Stimulated activated naive CD8-positive, alpha-beta T cell treated with anti-CD3 and anti-CD28 coated beads, Interleukin-15, Interleukin-2, amounts not matched to agents 100 U/mL and 50 U/mL, for 24 hours (primary cell): ENCODE measurements at regions not wholly inside any gene's neighbourhood (a gene's known extent, or its start where the extent isn't known, plus 50 kb on each side); places are given as distances from the start of the nearest gene placed in this dataset.
"Not testable (repeated sequence)": the region's sequence is repeated elsewhere in the genome, so short reads cannot be mapped to it uniquely, and the experiment has no call there.

ENCODE experiments used
- ATAC-seq: fragments of 150-1000 bp; cut with Tn5 transposase; one replicate; pipeline ENCODE4 v1.10.0; 2021
- DNase-seq: peaks from one replicate; pipeline ENCODE4 v3.0.0; 2021

DNA sequence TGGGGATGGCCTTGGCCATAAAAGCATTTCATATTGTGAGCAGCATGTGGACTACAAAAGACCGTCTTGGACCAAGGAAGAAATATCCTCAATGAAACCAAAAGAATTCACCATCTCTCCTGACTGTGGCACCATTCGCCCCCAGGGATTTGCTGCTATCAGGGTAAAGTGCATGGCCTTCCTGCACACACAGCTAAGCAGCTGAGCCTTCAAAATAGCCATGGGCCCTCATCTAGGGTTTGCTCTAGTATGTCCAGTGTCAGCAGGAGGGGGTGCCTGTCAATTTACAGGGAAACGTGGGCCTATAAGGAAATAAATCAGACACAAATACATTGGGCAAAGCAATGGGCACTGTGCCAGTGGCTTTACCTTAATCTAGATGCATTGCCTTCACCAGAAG is 296.6 kb upstream of the NBPF12 start:
- not testable (repeated sequence) for ATAC-seq, DNase-seq

DNA sequence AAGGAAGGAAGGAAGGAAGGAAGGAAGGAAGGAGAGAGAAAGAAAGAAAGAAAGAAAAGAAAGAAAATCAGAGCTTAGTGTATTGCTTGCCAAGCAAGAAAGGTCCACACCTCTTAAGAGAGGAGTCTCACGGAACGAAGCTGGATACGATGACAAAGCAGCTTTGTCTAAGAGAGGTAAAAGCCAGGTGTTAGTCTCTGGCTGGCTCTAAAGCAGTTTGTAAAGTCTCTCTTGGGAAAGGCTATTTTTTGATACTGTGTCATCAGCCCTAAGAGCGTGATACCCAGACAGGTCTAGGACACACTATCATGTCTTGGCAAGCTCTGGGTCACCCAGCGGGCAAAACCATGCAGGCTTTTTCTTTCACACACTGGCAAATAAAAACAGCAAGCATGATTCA is 297.5 kb upstream of the NBPF12 start:
- not testable (repeated sequence) for DNase-seq, ATAC-seq

DNA sequence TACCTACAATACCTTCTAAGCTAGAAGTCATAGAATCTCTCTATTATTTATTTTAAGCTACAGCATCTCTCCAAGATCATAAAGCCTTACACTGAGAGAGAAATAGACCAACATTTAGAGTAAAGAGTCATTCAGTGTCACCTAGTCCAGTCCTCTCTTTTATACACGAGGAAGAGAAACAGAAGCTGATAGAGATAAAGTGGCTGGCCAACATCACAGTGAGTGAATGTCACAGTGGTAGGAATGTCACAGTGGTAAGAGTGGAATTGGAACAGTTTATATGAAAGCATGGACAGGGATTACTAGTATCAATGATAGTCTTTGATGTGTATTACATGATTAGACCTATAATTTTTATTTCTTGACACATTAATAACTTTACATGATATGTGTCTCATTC is 307.8 kb upstream of the NBPF12 start:
- not testable (repeated sequence) for DNase-seq, ATAC-seq

DNA sequence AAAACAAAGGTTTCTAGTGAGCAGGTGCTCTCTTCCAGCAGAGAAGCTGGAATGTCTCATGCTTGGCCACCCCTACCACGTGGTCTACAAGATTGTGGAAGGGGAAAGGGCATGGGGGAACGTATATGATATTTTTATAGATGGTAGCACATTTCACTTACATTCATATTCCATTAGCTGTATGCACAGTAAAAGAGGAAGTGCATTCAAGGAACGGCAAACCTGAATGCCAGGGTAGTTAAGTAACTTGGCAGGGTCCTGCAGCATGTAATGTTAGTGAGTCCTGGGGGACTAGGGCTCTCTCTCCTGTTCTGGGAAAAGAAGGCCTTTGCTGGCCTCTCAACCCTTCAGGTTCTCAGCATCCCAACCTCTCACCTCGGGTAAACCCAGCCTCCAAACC is 319.5 kb upstream of the NBPF12 start:
- ATAC-seq, DNase-seq: not testable (repeated sequence)

DNA sequence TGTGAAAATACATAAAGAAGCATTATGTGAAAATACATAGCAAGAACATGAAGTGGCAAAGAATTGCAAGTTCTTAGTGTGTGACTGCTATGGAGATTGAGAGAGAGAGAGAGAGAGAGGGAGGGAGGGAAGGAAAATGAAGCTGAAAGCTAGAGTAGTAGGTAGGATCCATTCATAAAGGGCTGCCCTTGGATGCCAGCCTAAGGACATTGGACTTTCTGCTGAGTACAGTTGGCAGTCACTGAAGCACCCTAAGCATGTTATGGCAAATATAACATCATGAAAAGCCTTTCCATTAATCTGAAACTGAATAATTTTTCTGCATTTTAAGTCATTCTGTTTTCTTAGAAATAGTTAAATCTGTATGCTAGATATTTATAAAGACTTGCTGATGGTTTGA is 333.4 kb upstream of the NBPF12 start:
- DNase-seq, ATAC-seq: not testable (repeated sequence)

DNA sequence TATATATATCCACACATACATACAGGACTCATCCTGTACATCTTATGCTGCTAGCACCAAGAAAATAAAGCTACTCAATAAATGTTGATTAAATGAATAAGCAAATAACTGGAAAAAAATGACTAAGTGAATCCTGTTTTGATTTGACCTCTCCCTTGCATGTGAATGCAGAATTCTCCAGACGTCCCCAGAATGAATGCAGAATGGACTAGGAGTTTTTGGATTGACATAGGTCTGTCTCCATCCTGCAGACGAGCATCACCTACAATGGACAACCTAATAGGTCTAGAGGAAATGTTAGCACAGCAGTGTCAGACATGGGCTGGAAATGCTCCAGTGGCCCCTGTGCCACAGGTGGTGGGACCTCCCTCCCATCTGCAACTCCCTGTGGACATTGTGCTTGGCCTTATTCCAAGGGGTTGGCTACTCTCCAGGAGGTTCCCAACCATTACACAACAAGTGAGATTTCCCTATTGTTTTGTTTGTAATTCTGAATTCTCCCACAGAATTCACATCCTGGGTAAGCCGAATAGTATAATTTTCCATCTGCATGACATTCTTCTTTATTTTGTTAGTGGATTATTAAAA is 337.3 kb upstream of the NBPF12 start:
- not testable (repeated sequence) for DNase-seq, ATAC-seq

DNA sequence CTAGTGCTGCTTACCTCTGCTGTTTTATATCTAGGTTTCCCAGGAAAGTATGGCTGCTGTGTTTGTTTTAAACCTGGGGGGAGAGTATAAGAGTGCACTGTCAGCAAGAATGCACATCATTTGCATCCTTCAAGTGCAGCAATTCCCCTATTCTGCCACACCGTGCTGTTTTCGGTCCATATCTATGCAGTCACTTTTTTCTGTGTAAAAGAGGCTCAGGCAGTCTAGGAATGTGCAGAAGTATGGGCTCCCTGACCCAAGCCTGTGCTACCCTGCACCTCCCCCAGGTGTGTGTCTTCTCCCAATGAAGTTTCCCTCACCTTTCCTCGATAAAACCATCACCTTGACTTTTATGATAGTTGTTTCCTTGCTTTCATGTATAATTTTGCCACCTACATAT is 338.2 kb upstream of the NBPF12 start:
- not testable (repeated sequence) for DNase-seq, ATAC-seq

DNA sequence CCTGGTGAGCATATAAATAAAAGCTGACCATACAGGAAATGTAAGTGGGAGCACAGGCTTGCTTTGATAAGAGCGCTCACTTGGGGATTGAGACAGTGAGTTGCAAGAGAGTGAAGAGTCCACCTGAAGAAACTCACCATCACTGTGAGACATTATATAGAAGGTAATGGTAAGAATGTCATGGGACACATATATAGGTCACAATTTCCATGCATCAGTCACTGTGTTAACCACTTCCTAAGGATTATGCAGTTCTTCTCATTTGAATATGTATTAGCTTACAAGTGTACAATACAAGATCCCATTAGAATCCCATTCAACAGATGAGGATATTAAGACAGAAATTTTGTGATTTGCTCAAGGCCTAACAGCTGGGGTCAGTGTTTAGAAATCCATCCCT is 352.4 kb upstream of the NOTCH2NLA start:
- not testable (repeated sequence) for DNase-seq
- peak; percentile 63 for ATAC-seq

DNA sequence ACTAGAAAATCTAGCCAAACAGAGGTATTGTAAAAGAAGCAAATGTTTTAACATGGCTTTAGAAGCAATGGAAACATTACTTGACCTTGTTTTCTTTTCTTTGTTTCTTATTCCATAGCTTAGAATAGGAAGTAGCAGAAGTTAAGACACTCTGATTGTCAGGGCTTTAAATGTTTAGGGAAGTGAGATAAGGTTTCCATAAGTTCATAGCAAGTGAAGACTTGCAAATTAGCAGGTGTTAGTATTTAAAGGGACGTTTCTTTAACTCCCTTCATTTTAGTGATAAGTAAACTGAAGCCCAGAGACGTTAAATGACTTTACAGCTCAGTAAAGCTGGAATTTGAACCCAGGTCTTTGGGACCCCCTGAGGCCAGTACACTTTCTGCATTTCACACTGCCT is 338.7 kb upstream of the NOTCH2NLA start:
- not testable (repeated sequence) for ATAC-seq

DNA sequence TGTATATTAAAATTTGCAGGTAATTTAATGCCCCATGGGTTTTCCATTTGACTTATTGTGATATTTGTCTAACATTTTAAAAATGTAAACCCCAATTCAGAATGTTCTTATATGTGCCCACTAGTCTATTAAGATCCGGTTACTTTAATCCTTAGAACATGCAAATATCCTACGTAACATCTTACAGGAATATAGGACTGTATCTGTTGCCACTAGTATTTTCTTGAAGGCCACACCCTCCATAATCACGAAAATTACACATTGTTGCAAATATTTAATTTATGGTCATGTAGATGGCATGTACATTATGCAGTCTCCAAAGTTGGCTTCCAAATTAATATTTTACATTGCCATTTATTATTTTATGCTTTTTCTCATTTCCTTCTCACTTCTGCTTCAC is 329.2 kb upstream of the NOTCH2NLA start:
- ATAC-seq, DNase-seq: not testable (repeated sequence)

More for the DNA sequence above, 338.7 kb upstream of the NOTCH2NLA start:
- DNase-seq = not testable (repeated sequence)

DNA sequence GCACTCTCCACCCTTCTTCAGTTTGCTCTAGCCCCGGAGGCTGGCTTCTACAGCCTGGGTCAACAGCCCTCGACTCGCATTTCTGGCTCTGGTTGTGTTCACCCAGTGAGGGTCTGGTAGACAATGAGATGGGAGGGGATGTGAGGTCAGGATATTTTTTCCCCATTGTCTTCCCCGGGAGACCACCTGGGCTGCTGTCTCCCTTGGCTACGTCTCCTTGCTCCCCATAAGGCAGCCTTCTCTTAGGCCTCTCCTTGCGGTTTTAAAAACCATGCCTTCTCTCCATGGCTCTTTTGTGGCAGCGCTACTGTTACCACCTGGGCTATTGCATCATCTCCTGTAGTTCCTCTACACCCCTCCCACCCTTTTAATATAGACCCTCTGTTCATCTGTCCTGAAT is 327.6 kb upstream of the NOTCH2NLA start:
- DNase-seq, ATAC-seq: not testable (repeated sequence)

DNA sequence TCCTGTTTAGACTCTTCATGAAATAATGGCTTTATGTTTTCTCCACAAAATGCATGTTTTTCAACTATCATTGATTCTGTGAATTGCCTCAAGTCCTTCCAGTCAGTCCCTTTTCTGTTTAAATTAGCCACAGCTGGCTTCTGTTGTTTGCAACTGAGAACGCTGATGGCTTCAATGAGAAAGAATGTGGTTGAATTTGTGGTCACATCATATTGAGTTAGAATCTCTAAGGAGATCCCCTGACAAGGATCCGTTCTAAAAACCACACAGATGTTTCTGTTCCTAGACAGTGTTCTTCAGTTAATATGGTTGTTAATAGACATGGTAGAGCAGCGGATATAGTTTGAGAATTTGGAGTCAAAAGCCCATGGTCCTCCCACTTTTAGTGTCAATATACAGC is 323.6 kb upstream of the NOTCH2NLA start:
- ATAC-seq, DNase-seq: not testable (repeated sequence)

DNA sequence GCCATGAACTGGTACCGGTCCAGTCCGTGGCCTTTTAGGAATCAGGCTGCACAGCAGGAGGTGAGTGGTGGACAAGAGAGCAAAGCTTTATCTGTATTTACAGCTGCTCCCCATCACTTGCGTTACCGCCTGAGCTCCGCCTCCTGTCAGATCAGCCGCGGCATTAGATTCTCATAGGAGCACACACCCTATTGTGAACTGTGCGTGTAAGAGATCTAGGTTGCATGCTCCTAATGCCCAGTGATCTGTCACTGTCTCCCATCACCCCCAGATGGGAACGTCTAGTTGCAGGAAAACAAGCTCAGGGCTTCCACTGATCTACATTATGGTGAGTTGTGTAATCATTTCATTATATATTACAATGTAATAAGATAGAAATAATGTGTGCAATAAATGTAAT is 319.9 kb upstream of the NOTCH2NLA start:
- DNase-seq, ATAC-seq: not testable (repeated sequence)

DNA sequence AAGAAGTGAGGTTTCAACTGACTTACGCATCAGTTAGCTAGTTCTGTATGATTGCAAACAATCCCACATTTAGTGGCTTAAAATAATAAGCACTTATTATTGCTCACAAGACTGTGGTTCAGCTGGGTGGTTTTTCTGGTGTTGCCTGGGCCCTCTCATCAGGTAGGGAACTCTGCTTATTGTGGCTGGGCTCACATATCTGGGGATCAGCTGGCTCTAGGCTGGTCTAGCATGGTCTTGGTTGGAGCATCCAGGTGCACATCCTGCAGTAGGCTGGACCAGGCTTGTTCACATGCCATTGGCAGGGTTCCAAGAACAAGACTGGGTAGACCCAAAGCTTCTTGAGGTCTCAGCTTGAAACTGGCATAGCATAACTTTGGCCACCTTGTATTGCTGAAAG is 317.4 kb upstream of the NOTCH2NLA start:
- not testable (repeated sequence) for ATAC-seq, DNase-seq

DNA sequence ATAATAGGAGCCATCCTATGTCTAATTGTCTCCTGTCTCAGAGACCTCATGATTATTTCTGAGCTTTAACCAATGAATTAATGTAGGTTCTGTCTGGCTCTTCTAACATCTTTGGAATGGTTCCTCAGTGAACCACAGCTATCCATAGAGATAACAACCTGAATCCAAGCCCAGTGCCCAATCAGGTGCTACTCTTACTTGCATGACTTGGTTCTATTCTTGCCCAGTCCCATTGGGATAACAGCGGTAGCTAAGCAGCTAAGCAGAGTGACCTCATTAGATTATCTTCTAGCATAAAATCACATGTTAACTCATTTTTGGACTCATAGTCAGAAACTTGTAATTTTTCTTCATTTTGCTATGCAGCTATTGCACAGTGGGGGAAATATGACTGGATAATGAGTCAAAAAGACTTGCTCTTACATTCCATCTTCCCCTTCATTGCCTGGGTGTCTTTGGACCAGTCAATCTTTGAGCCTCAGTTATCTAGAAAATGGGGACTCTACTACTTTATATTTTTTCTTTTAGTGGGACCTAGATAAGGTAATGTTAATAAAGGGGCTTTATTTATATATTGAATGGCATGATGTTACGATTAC is 309.1 kb upstream of the NOTCH2NLA start:
- not testable (repeated sequence) for ATAC-seq, DNase-seq

DNA sequence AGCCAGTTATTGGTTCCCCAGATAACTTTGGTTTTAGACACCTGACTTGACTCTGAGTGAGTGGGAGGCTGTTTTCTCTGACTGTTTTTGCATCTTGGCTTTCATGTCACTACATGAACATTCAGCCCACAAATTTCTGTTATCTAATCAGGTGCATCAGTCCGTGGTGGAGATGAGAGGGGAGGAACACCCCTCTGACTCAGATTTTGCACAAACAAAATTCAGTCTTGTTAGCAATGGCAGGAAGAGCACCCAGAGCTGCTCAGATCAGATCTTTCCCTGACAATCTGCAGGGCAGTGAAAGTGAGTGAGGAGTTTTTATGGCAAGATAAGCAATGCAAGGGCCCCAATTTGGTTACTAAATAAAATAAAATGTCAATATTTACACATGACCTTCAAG is 307.2 kb upstream of the NOTCH2NLA start:
- ATAC-seq = peak; percentile 46
- DNase-seq = not testable (repeated sequence)

DNA sequence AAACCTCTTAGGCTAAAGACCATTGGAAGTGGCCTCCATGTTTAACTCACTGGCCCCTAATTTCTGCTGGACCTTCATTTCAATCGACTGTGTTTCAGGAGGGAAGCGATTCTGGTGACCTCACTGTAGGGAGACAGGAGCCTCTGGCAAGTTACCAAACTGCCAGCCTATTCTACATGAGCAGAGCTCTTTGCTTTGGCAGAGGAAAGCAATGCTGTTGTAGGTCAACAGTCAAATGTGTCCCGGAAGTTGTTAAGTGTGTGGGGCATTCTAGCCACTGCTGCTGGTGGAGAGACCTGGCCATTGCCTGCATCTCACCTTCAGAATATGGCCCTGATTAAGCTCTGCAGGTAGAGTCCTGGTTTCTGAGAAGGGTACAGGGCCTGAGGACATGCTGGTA is 306.8 kb upstream of the NOTCH2NLA start:
- ATAC-seq, DNase-seq: not testable (repeated sequence)

DNA sequence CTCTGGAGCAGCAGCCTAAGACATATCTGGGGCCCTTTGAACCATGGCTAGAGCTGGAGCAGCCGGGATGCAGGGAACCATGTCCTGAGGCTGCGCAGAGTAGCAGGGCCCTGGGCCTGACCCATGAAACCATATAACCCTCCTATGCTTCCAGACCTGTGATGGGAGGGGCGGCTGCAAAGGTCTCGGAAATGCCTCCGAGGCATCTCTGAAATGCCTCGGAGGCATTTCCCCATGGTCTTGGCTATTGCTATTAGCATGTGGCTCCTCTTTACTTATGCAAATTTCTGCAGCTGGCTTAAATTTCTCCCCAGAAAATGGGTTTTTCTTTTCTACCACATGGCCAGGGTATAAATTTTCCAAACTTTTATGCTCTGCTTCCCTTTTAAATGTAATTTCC is 302.1 kb upstream of the NOTCH2NLA start:
- not testable (repeated sequence) for ATAC-seq, DNase-seq

DNA sequence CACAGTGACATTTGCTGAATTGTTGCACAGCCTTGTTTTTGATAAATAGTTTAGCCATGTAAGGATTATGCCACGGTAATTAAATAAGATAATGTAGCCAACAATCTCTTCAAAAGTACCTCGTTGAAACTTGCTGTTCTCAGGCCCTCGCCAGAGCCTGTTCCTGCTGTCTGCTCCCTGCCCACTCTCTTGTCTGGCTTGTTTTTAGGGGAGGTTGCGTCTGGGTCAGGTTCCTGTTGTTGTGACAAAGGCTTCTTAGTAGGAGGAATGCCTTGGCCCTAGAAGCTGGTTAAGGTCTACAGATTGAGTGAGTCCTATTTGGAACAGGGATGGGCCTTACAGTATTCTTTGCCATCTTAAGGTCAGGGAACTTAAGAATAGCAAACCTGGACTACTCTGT is 294.0 kb upstream of the NOTCH2NLA start:
- not testable (repeated sequence) for DNase-seq, ATAC-seq

DNA sequence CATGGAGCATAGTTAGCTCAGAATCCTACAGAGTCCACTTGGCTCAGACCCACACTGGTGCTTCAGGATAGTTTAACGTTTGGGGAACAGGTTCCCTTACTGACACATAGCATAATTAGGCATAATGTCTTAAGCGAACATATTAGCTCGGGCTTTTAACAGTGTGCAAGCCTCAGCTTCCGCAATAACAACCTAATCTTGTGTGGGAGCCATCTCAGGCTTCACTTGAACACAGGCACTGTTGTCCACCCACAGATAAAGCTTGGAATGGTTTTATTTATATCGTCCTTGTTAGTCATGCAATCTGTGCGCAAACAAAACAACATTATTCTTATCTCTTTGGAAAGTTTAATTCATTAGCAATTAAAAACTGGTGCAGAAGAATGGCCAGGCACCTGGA is 293.5 kb upstream of the NOTCH2NLA start:
- DNase-seq = not testable (repeated sequence)

DNA sequence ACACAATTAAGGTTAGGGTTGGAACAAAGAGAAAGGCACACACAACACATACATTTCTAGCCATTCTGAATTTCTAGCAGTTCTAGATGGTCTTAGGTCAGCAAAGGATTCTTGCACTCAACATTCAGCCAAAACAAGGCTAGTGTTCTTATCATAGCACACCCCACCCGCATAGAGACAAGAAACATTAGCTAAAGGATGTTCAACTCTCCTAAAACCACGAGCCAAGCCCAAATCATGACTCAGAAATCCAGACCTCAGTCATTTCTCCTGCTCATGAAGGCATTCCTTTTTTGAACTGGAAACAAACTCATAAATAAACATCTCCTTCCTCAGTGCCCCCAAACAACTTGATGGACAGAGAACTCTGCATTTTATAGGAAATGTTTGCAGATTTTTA is 293.0 kb upstream of the NOTCH2NLA start:
- not testable (repeated sequence) for ATAC-seq, DNase-seq

More for the DNA sequence above, 293.5 kb upstream of the NOTCH2NLA start:
- not testable (repeated sequence) for ATAC-seq

DNA sequence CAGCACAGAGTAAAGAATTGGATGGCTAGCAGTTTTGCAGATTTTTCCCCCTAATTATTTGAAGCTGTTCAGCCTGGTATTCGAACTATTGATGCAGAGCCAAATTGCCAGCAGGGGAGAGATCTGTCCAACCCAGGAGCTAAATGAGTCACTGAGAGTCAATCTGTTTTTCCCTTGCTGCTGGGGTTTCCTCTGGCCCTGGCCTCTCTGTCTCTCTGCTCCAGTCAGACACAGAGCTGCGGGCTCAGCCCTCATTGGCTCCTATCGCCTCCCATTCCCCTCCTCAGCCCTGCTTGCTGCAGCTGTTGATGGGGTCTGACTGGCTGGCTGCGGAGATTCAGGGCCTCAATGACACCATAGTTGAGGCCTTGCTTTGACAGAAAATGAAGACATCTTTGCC is 284.9 kb upstream of the NOTCH2NLA start:
- not testable (repeated sequence) for ATAC-seq, DNase-seq

DNA sequence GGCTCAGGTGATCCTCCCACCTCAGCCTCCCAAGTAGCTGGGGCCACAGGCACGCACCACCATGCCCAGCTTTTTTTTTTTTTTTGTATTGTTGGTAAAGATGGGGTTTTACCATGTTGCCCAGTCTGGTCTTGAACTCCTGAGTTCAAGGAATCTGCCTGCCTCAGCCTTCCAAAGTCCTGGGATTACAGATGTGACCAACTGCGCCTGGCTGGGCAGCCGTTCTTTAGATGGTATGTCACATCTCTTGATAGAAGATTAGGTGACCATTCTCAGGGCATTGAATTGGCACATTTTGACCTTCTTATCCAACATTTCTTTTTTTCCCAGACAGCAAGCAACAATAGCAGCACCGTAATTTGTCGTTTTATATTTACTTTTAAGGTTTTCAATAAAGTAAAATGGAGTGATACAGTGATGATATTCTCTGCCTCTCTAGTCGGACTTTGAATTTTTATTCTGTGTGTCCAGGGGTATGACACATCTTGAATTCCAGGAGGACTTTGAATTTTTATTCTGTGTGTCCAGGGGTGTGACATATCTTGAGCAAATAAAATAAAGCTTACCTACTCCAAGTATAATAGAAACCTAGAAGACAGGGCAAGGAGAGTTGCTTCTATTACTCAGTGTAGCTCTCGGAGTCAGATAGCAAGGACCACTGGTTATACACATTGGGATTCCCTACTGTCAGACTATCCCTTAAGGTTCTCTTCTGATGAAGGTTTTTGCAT is 282.4 kb upstream of the NOTCH2NLA start:
- not testable (repeated sequence) for ATAC-seq, DNase-seq
